Sigmoid colon (tissue), 6 donors: ENCODE measurements at regions not wholly inside any gene's neighbourhood (a gene's known extent, or its start where the extent isn't known, plus 50 kb on each side); places are given as distances from the start of the nearest gene placed in this dataset.

Source experiments
- DNase-seq: peaks from one replicate; pipeline ENCODE4 v3.0.0-alpha.2; 2019
- H3K27ac ChIP-seq, 4 donors: fragments of 200-600 bp; sonication (generic); one replicate each; pipeline ENCODE4 v1.5.1; 2016 to 2019; ENCODE audit warnings: mild to moderate bottlenecking in 1 of 4
- H3K27me3 ChIP-seq, 3 donors: fragments of 200-600 bp; sonication (generic); one replicate each; pipeline ENCODE4 v1.5.1; 2019; ENCODE audit warnings: mild to moderate bottlenecking in 1 of 3
- H3K36me3 ChIP-seq, 4 donors: fragments of 200-600 bp; sonication (generic); one replicate each; pipeline ENCODE4 v1.5.1; 2016 to 2019
- H3K4me1 ChIP-seq, 4 donors: fragments of 200-600 bp; sonication (generic); one replicate each; pipeline ENCODE4 v1.5.1; 2017 to 2019
- H3K4me3 ChIP-seq, 4 donors: fragments of 200-600 bp; sonication (generic); one replicate each; pipeline ENCODE4 v1.5.1; 2017 to 2019; ENCODE audit warnings: mild to moderate bottlenecking in 2 of 4, moderate library complexity in 1 of 4
- H3K9me3 ChIP-seq, 4 donors: fragments of 200-600 bp in 3 of 4; sonication (generic) in 3 of 4; one replicate each; pipeline versions ENCODE4 v1.5.1 to v1.6.1; 2013 to 2019
- CTCF ChIP-seq, 4 experiments: fragments of 450-650 bp in 3 of 4; fragments of 200-600 bp in 1 of 4; IDR thresholded peaks; one replicate each; pipeline ENCODE4 v1.5.1; 2016 to 2019; ENCODE audit warnings: antibody characterized with exemption in 4 of 4, mild to moderate bottlenecking in 3 of 4, moderate library complexity in 2 of 4
- EP300 ChIP-seq, 4 donors: sonication (generic); formaldehyde crosslinking; IDR thresholded peaks; one replicate each; pipeline ENCODE4 v1.6.1; 2017; ENCODE audit warnings: antibody characterized with exemption in 4 of 4
- POLR2A ChIP-seq, 2 donors: fragments of 450-650 bp; IDR thresholded peaks; one replicate each; pipeline ENCODE4 v1.6.1; 2016; ENCODE audit warnings: antibody characterized with exemption in 2 of 2, mild to moderate bottlenecking in 2 of 2, moderate library complexity in 2 of 2
- POLR2AphosphoS5 ChIP-seq, 4 donors: sonication (generic); formaldehyde crosslinking; IDR thresholded peaks; one replicate each; pipeline ENCODE4 v1.6.1; 2017; ENCODE audit warnings: antibody characterized with exemption in 4 of 4
- WGBS, 2 donors: extraction: QIAGEN DNeasy Blood & Tissue Kit; methylation state at CpG; one replicate each; pipeline ENCODE4 v1.1.7; 2013; 5-methylcytosine and 5-hydroxymethylcytosine counted together
- intact Hi-C: fragments of 100-400 bp; cut with DNase I; formaldehyde crosslinking; loops from one replicate; pipeline ENCODE4 v1.15.1; 2023
- donor health status: healthy with polysubstance abuse.
- donor health status: healthy.

- no peak overlapping the region for H3K4me3 ChIP-seq
- intact Hi-C loops, result no loop called here
- WGBS, 2 donors, result 94% methylated on average over 1 of the region's 1 CpG
- no peaks in the 10 kb centered on the region for H3K4me1 ChIP-seq
- H3K9me3 ChIP-seq, result no peaks in the 10 kb centered on the region
- no peak overlapping the region for H3K27ac ChIP-seq
- DNase-seq, result no peak
- no peak for TF ChIP-seq POLR2AphosphoS5 (IDR thresholded peaks at IDR 0.05)
- no peak for TF ChIP-seq CTCF (IDR thresholded peaks at IDR 0.05)
- TF ChIP-seq EP300 (IDR thresholded peaks at IDR 0.05), result no peak
- H3K27me3 ChIP-seq, result peaks cover 0 to 26% (median 5%) of the 10 kb centered on the region in 3 donors
- no peaks in the 10 kb centered on the region for H3K36me3 ChIP-seq
These were observed 122.4 kb upstream of the MSX2 start for GRCh38 chr5:174601946-174602345.

GRCh38 chr5:174606153-174606552, 118.2 kb upstream of the MSX2 start:
- no peak for DNase-seq
- Histone ChIP-seq H3K27ac (no peak overlapping the region), H3K9me3 (no peaks in the 10 kb centered on the region), H3K4me1 (peaks cover 0 to 6% (median 3%) of the 10 kb centered on the region in 4 donors), H3K4me3 (no peak overlapping the region), H3K27me3 (peaks cover 0 to 11% (median 0%) of the 10 kb centered on the region in 3 donors), H3K36me3 (no peaks in the 10 kb centered on the region)
- TF ChIP-seq EP300 (IDR thresholded peaks at IDR 0.05) (no peak), POLR2AphosphoS5 (IDR thresholded peaks at IDR 0.05) (no peak), CTCF (IDR thresholded peaks at IDR 0.05) (no peak), POLR2A (IDR thresholded peaks at IDR 0.05) (no peak)
- 66 to 82% methylated on average over 3 of the region's 3 CpGs for WGBS, 2 donors
- intact Hi-C loops, result no loop called here

GRCh38 chr5:174606646-174607045, 117.7 kb upstream of the MSX2 start:
- H3K36me3 ChIP-seq, result no peaks in the 10 kb centered on the region
- H3K4me1 ChIP-seq, result peaks cover 0 to 6% (median 3%) of the 10 kb centered on the region in 4 donors
- H3K9me3 ChIP-seq, result no peaks in the 10 kb centered on the region
- WGBS, 2 donors, result 54 to 58% methylated on average over 4 of the region's 4 CpGs
- H3K4me3 ChIP-seq, result no peak overlapping the region
- peaks cover 0 to 7% (median 0%) of the 10 kb centered on the region in 3 donors for H3K27me3 ChIP-seq
- no peak for DNase-seq
- intact Hi-C loops, result no loop called here
- H3K27ac ChIP-seq, result no peak overlapping the region
- TF ChIP-seq EP300 (IDR thresholded peaks at IDR 0.05), result no peak
- no peak for TF ChIP-seq POLR2A (IDR thresholded peaks at IDR 0.05)
- no peak for TF ChIP-seq POLR2AphosphoS5 (IDR thresholded peaks at IDR 0.05)
- no peak for TF ChIP-seq CTCF (IDR thresholded peaks at IDR 0.05)

GRCh38 chr5:174607205-174607604, 117.2 kb upstream of the MSX2 start:
- TF ChIP-seq EP300 (IDR thresholded peaks at IDR 0.05) (no peak), POLR2AphosphoS5 (IDR thresholded peaks at IDR 0.05) (no peak), POLR2A (IDR thresholded peaks at IDR 0.05) (no peak), CTCF (IDR thresholded peaks at IDR 0.05) (no peak)
- H3K27ac ChIP-seq, result no peak overlapping the region
- intact Hi-C loops, result no loop called here
- WGBS, 2 donors, result 88 to 94% methylated on average over 5 of the region's 5 CpGs
- no peaks in the 10 kb centered on the region for H3K9me3 ChIP-seq
- peaks cover 0 to 4% (median 0%) of the 10 kb centered on the region in 3 donors for H3K27me3 ChIP-seq
- no peaks in the 10 kb centered on the region for H3K36me3 ChIP-seq
- H3K4me3 ChIP-seq, result no peak overlapping the region
- peaks cover 0 to 6% (median 3%) of the 10 kb centered on the region in 4 donors for H3K4me1 ChIP-seq
- no peak for DNase-seq

GRCh38 chr5:174607916-174608315, 116.5 kb upstream of the MSX2 start:
- intact Hi-C loops, result no loop called here
- 73 to 74% methylated on average over 9 of the region's 9 CpGs for WGBS, 2 donors

More at GRCh38 chr5:174607916-174608315, 116.5 kb upstream of the MSX2 start:
- no peak overlapping the region for H3K4me3 ChIP-seq
- no peaks in the 10 kb centered on the region for H3K9me3 ChIP-seq
- H3K27ac ChIP-seq, result no peak overlapping the region
- no peak for DNase-seq
- H3K27me3 ChIP-seq, result peaks cover 0 to 4% (median 0%) of the 10 kb centered on the region in 3 donors
- peaks cover 0 to 6% (median 3%) of the 10 kb centered on the region in 4 donors for H3K4me1 ChIP-seq
- no peaks in the 10 kb centered on the region for H3K36me3 ChIP-seq
- TF ChIP-seq POLR2AphosphoS5 (IDR thresholded peaks at IDR 0.05) (no peak), EP300 (IDR thresholded peaks at IDR 0.05) (no peak), POLR2A (IDR thresholded peaks at IDR 0.05) (no peak), CTCF (IDR thresholded peaks at IDR 0.05) (no peak)
